GM23338 (cell line): ENCODE measurements at regions not wholly inside any gene's neighbourhood (a gene's known extent, or its start where the extent isn't known, plus 50 kb on each side); places are given as distances from the start of the nearest gene placed in this dataset.

Source experiments
- ATAC-seq: fragments of 200-7000 bp; cut with Tn5 transposase; 3 replicates; pipeline ENCODE4 v1.9.1; 2020
- DNase-seq: peaks from one replicate; pipeline ENCODE4 v3.0.0-alpha.2; 2015; ENCODE audit warnings: low spot score
- H2AFZ ChIP-seq: fragments of 200-600 bp; sonication (generic); 2 replicates; pipeline ENCODE4 v1.8.0; 2016; ENCODE audit warnings: antibody characterized with exemption, mild to moderate bottlenecking, moderate library complexity
- H3F3A ChIP-seq: fragments of 200-600 bp; sonication (generic); replicated peaks from 2 replicates; pipeline ENCODE4 v1.8.0; 2017; ENCODE audit warnings: antibody characterized with exemption, mixed run types, low read depth
- H3K27ac ChIP-seq: fragments of 200-600 bp; sonication (generic); 2 replicates; pipeline ENCODE4 v1.6.1; 2016; ENCODE audit warnings: low read depth
- H3K27me3 ChIP-seq: fragments of 200-600 bp; sonication (generic); 2 replicates; pipeline ENCODE4 v1.8.0; 2016; ENCODE audit warnings: mild to moderate bottlenecking, mixed run types, moderate library complexity; ENCODE audit not compliant: insufficient read depth
- H3K36me3 ChIP-seq: fragments of 200-600 bp; sonication (generic); 2 replicates; pipeline ENCODE4 v1.8.0; 2016; ENCODE audit warnings: mild to moderate bottlenecking; ENCODE audit not compliant: insufficient read depth
- H3K4me1 ChIP-seq: fragments of 200-600 bp; sonication (generic); 2 replicates; pipeline ENCODE4 v1.8.0; 2016; ENCODE audit warnings: mild to moderate bottlenecking, moderate library complexity; ENCODE audit not compliant: insufficient read depth
- H3K4me2 ChIP-seq: fragments of 200-600 bp; sonication (generic); 2 replicates; pipeline ENCODE4 v1.7.1; 2017; ENCODE audit warnings: mixed run types
- H3K4me3 ChIP-seq: fragments of 200-600 bp; sonication (generic); 2 replicates; pipeline ENCODE4 v1.6.1; 2016; ENCODE audit warnings: mixed run types
- H3K79me2 ChIP-seq: fragments of 200-600 bp; sonication (generic); replicated peaks from 2 replicates; pipeline ENCODE4 v1.8.0; 2017; ENCODE audit warnings: mild to moderate bottlenecking; ENCODE audit not compliant: insufficient read depth
- H3K9me2 ChIP-seq: fragments of 200-600 bp; sonication (generic); 2 replicates; pipeline ENCODE4 v1.8.0; 2017; ENCODE audit not compliant: insufficient read depth
- H4K20me1 ChIP-seq: fragments of 200-600 bp; sonication (generic); replicated peaks from 2 replicates; pipeline ENCODE4 v1.8.0; 2017; ENCODE audit warnings: mild to moderate bottlenecking; ENCODE audit not compliant: insufficient read depth
- H3K27ac Mint-ChIP-seq: 2 replicates; pipeline ENCODE4 v1.8.0; 2020; ENCODE audit warnings: inconsistent platforms, mild to moderate bottlenecking, moderate library complexity, mixed read lengths
- H3K27me3 Mint-ChIP-seq: 3 replicates; pipeline ENCODE4 v1.8.0; 2022; ENCODE audit warnings: low read depth, mild to moderate bottlenecking, moderate library complexity, mixed read lengths, inconsistent platforms; ENCODE audit not compliant: insufficient read depth, poor library complexity
- H3K36me3 Mint-ChIP-seq: 3 replicates; pipeline ENCODE4 v1.8.0; 2021; ENCODE audit warnings: low read depth, mild to moderate bottlenecking, inconsistent platforms, moderate library complexity, mixed read lengths
- H3K4me1 Mint-ChIP-seq: 3 replicates; pipeline ENCODE4 v1.8.0; 2020; ENCODE audit warnings: mild to moderate bottlenecking, inconsistent platforms, mixed read lengths
- H3K4me3 Mint-ChIP-seq: 3 replicates; pipeline ENCODE4 v1.8.0; 2021; ENCODE audit warnings: moderate library complexity, mild to moderate bottlenecking, inconsistent platforms, mixed read lengths
- H3K9me3 Mint-ChIP-seq: 3 replicates; pipeline ENCODE4 v1.8.0; 2020; ENCODE audit warnings: moderate library complexity, mild to moderate bottlenecking, inconsistent platforms, mixed read lengths
- CREB1 ChIP-seq: fragments of 250-450 bp; sonication (Bioruptor Pico); IDR thresholded peaks from 2 replicates; pipeline ENCODE4 v1.5.0; 2020; ENCODE audit warnings: low read depth, mild to moderate bottlenecking, moderate library complexity
- CTCF ChIP-seq, 2 experiments: fragments of 200-600 bp in 1 of 2; sonication (generic) in 1 of 2; conservative IDR thresholded peaks; 2 replicates each; pipeline versions ENCODE4 v1.5.1 to v1.6.1; 2016 to 2017; ENCODE audit warnings: antibody characterized with exemption in 2 of 2, low read depth in 2 of 2, mild to moderate bottlenecking in 2 of 2, moderate library complexity in 1 of 2
- EZH2 ChIP-seq: fragments of 200-600 bp; sonication (generic); IDR thresholded peaks from one replicate; pipeline ENCODE4 v1.8.0; 2017; ENCODE audit warnings: antibody characterized with exemption, mild to moderate bottlenecking, low read depth; ENCODE audit not compliant: unreplicated experiment
- EZH2phosphoT487 ChIP-seq: fragments of 200-600 bp; sonication (generic); IDR thresholded peaks from one replicate; pipeline ENCODE4 v1.8.1; 2018; ENCODE audit warnings: antibody characterized with exemption; ENCODE audit not compliant: unreplicated experiment
- NANOG ChIP-seq: IDR thresholded peaks from 2 replicates; pipeline ENCODE4 v1.6.1; 2016; ENCODE audit warnings: antibody characterized with exemption, borderline replicate concordance
- POLR2AphosphoS5 ChIP-seq: IDR thresholded peaks from 2 replicates; pipeline ENCODE4 v1.6.1; 2016; ENCODE audit warnings: antibody characterized with exemption, low read depth
- STAT1 ChIP-seq: IDR thresholded peaks from one replicate; pipeline ENCODE4 v1.6.1; 2016; ENCODE audit warnings: antibody characterized with exemption; ENCODE audit not compliant: unreplicated experiment
- ZNF114 ChIP-seq: fragments of 250-450 bp; sonication (Bioruptor Pico); IDR thresholded peaks from 2 replicates; pipeline ENCODE4 v1.5.0; 2020; ENCODE audit warnings: mild to moderate bottlenecking, moderate library complexity
- TF ChIP-seq, protein P1 (sequence below): IDR thresholded peaks from 2 replicates; pipeline ENCODE4 v1.6.1; 2016; ENCODE audit warnings: antibody characterized with exemption
- TF ChIP-seq, protein P2 (sequence below): IDR thresholded peaks from one replicate; pipeline ENCODE4 v1.6.1; 2018; ENCODE audit warnings: antibody characterized with exemption; ENCODE audit not compliant: unreplicated experiment

GRCh38 chr1:78301141-78301540 lies 189.6 kb upstream of the PTGFR start:
- H3K4me2 ChIP-seq = no peak overlapping the region
- Mint-ChIP-seq H3K4me3 (no peak overlapping the region), H3K4me1 (no peaks in the 10 kb centered on the region), H3K27me3 (no peaks in the 10 kb centered on the region), H3K27ac (no peak overlapping the region), H3K9me3 (no peaks in the 10 kb centered on the region; the same call in 2 of the 3 replicates), H3K36me3 (no peaks in the 10 kb centered on the region)
- no peak overlapping the region for H3K4me3 ChIP-seq
- no peaks in the 10 kb centered on the region for H3F3A ChIP-seq
- H3K9me2 ChIP-seq = no peaks in the 10 kb centered on the region
- no peaks in the 10 kb centered on the region for H3K79me2 ChIP-seq
- H3K4me1 ChIP-seq = no peaks in the 10 kb centered on the region
- no peak overlapping the region for H3K27ac ChIP-seq
- H3K36me3 ChIP-seq = no peaks in the 10 kb centered on the region
- no peaks in the 10 kb centered on the region for H4K20me1 ChIP-seq
- DNase-seq = no peak
- no peaks in the 10 kb centered on the region for H3K27me3 ChIP-seq
- ATAC-seq = no peak
- TF ChIP-seq CREB1 (no peak), STAT1 (no peak), NANOG (no peak), CTCF (conservative IDR thresholded peaks at IDR 0.05; ENCODE audit: low read depth in 2 of 2) (no peak)
- no peak overlapping the region for H2AFZ ChIP-seq

GRCh38 chr1:78303620-78304019 lies 187.2 kb upstream of the PTGFR start:
- TF ChIP-seq, protein P1, sequence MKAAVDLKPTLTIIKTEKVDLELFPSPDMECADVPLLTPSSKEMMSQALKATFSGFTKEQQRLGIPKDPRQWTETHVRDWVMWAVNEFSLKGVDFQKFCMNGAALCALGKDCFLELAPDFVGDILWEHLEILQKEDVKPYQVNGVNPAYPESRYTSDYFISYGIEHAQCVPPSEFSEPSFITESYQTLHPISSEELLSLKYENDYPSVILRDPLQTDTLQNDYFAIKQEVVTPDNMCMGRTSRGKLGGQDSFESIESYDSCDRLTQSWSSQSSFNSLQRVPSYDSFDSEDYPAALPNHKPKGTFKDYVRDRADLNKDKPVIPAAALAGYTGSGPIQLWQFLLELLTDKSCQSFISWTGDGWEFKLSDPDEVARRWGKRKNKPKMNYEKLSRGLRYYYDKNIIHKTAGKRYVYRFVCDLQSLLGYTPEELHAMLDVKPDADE = no peak
- no peak for TF ChIP-seq ZNF114 (CRISPR knock-in tag)
- TF ChIP-seq NANOG = no peak
- no peak for TF ChIP-seq STAT1
- TF ChIP-seq EZH2 = no peak
- no peak for TF ChIP-seq CTCF (conservative IDR thresholded peaks at IDR 0.05; ENCODE audit: low read depth in 2 of 2)
- no peak for TF ChIP-seq EZH2phosphoT487
- TF ChIP-seq, protein P2, sequence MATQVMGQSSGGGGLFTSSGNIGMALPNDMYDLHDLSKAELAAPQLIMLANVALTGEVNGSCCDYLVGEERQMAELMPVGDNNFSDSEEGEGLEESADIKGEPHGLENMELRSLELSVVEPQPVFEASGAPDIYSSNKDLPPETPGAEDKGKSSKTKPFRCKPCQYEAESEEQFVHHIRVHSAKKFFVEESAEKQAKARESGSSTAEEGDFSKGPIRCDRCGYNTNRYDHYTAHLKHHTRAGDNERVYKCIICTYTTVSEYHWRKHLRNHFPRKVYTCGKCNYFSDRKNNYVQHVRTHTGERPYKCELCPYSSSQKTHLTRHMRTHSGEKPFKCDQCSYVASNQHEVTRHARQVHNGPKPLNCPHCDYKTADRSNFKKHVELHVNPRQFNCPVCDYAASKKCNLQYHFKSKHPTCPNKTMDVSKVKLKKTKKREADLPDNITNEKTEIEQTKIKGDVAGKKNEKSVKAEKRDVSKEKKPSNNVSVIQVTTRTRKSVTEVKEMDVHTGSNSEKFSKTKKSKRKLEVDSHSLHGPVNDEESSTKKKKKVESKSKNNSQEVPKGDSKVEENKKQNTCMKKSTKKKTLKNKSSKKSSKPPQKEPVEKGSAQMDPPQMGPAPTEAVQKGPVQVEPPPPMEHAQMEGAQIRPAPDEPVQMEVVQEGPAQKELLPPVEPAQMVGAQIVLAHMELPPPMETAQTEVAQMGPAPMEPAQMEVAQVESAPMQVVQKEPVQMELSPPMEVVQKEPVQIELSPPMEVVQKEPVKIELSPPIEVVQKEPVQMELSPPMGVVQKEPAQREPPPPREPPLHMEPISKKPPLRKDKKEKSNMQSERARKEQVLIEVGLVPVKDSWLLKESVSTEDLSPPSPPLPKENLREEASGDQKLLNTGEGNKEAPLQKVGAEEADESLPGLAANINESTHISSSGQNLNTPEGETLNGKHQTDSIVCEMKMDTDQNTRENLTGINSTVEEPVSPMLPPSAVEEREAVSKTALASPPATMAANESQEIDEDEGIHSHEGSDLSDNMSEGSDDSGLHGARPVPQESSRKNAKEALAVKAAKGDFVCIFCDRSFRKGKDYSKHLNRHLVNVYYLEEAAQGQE = no peak
- TF ChIP-seq POLR2AphosphoS5 = no peak
- ATAC-seq (no peak), DNase-seq (no peak)
- no peak overlapping the region for H3K4me3 Mint-ChIP-seq
- no peak overlapping the region for H3K27ac Mint-ChIP-seq
- Histone ChIP-seq H3F3A (no peaks in the 10 kb centered on the region), H3K27me3 (no peaks in the 10 kb centered on the region), H2AFZ (no peak overlapping the region), H3K4me2 (no peak overlapping the region), H3K4me3 (no peak overlapping the region), H3K79me2 (no peaks in the 10 kb centered on the region), H4K20me1 (no peaks in the 10 kb centered on the region), H3K4me1 (no peaks in the 10 kb centered on the region), H3K27ac (no peak overlapping the region), H3K36me3 (no peaks in the 10 kb centered on the region), H3K9me2 (no peaks in the 10 kb centered on the region)
- no peaks in the 10 kb centered on the region for H3K27me3 Mint-ChIP-seq
- H3K9me3 Mint-ChIP-seq = no peaks in the 10 kb centered on the region; the same call in 1 of the 3 replicates
- H3K36me3 Mint-ChIP-seq = no peaks in the 10 kb centered on the region
- peaks cover 8% of the 10 kb centered on the region; the same call in 2 of the 3 replicates for H3K4me1 Mint-ChIP-seq
